ENCODE measurements at regions not wholly inside any gene's neighbourhood (a gene's known extent, or its start where the extent isn't known, plus 50 kb on each side); places are given as distances from the start of the nearest gene placed in this dataset.
"Not testable (repeated sequence)": the region's sequence is repeated elsewhere in the genome, so short reads cannot be mapped to it uniquely, and the experiment has no call there.

DNA sequence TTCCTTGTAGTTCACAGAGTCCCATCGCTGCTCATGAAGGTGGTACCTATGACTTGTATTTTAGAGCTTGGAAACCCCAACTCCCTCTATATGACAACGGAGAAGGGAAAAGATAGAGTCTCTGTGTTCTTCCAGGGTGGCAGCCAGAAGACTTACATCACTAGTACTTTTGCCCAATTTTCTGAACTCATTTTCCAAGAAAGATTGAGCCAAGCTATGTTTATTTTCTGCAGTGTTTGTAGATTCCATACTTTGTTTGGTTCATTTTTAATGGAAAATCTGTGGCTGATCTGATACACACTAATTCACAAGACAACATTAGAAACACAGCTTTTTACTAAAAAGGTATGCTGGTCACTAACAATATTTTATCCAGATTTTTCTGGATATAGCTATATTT, 60.2 kb upstream of the ATP5MC3 start:
- intact Hi-C loops (cut with DNase I), result no loop called here
- no peak for DNase-seq
- H3K27ac ChIP-seq, result no peak overlapping the region
- no peaks in the 10 kb centered on the region for H3K4me1 ChIP-seq (replicated peaks in 1 of 2)
- H3K9me3 ChIP-seq (replicated peaks in 1 of 3), result no peaks in the 10 kb centered on the region
- H3K27me3 ChIP-seq, result peaks cover 7% of the 10 kb centered on the region
- TF ChIP-seq, protein P1, sequence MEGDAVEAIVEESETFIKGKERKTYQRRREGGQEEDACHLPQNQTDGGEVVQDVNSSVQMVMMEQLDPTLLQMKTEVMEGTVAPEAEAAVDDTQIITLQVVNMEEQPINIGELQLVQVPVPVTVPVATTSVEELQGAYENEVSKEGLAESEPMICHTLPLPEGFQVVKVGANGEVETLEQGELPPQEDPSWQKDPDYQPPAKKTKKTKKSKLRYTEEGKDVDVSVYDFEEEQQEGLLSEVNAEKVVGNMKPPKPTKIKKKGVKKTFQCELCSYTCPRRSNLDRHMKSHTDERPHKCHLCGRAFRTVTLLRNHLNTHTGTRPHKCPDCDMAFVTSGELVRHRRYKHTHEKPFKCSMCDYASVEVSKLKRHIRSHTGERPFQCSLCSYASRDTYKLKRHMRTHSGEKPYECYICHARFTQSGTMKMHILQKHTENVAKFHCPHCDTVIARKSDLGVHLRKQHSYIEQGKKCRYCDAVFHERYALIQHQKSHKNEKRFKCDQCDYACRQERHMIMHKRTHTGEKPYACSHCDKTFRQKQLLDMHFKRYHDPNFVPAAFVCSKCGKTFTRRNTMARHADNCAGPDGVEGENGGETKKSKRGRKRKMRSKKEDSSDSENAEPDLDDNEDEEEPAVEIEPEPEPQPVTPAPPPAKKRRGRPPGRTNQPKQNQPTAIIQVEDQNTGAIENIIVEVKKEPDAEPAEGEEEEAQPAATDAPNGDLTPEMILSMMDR (IDR thresholded peaks at IDR 0.05), result no peak
- TF ChIP-seq POLR2A (IDR thresholded peaks at IDR 0.05), result no peak
- 82 to 87% (median 83%) methylated on average over 2 of the region's 2 CpGs for WGBS, 4 donors
- H3K4me3 ChIP-seq, result no peak overlapping the region
- no peaks in the 10 kb centered on the region for H3K36me3 ChIP-seq (replicated peaks in 1 of 2)

DNA sequence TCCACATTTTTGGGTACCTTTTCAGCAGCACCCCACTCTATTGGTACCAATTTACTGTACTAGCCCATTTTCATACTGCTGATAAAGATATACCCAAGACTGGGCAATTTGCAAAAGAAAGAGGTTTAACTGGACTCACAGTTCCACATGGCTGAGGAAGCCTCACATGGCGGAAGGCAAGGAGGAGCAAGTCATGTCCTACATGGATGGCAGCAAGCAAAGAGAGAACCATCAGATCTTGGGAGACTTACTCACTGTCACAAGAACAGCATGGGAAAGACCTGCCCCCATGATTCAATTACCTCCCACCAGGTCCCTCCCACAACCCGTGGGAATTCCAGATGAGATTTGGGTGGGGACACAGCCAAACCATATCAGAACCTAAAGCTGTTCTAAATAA, 58.5 kb upstream of the ATP5MC3 start:
- H3K4me1 ChIP-seq (replicated peaks in 1 of 2); H3K27ac ChIP-seq; DNase-seq; H3K27me3 ChIP-seq; H3K36me3 ChIP-seq (replicated peaks in 1 of 2); H3K4me3 ChIP-seq; intact Hi-C loops (cut with DNase I); H3K9me3 ChIP-seq (replicated peaks in 1 of 3): not testable (repeated sequence)
- WGBS, 4 donors, result 91 to 94% (median 93%) methylated on average over 2 of the region's 2 CpGs

DNA sequence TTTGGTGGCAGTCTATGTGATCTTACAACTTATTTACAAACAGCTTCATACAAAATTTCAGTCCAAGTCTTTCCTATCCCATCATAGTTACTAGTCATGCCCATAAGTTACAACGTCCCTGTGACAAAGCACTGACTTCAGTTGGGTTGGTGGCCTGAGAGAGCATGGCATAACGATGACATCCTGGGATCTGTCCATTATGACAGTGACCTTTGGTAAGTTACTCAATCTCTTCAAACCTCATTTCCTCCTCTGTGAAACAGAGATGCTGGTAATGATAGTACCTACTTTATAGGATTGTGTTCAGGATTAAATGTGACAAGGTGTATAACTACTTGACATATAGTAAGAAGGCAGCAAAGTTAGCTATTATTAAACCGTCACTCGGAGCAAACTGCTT, 55.4 kb upstream of the ATP5MC3 start:
- Histone ChIP-seq H3K9me3 (replicated peaks in 1 of 3) (no peaks in the 10 kb centered on the region), H3K36me3 (replicated peaks in 1 of 2) (no peaks in the 10 kb centered on the region), H3K4me1 (replicated peaks in 1 of 2) (no peaks in the 10 kb centered on the region), H3K4me3 (no peak overlapping the region), H3K27ac (no peak overlapping the region), H3K27me3 (no peaks in the 10 kb centered on the region)
- 73 to 78% (median 74%) methylated on average over 4 of the region's 4 CpGs for WGBS, 4 donors
- intact Hi-C loops (cut with DNase I), result no loop called here
- no peak for TF ChIP-seq POLR2A (IDR thresholded peaks at IDR 0.05)
- TF ChIP-seq, protein P1 (IDR thresholded peaks at IDR 0.05), result no peak
- no peak for DNase-seq

DNA sequence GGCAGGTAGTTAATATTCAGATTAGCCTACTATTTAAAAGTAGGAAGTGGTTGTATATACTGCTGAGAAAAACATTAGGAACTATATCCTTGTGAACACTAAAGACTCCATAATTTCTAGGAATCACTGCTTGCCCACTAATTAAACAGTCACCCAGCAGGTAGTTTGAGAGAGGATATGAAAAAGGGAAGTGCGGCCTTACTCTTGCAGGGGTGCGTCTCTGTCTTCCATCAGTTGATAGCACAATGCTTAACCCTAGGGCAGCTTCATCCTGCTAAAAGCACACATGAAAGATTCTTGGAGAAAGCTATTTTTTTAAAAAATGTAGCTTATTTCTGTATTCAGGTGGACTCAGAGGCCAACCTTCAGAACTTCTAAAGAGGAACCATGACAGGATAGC, 53.1 kb upstream of the ATP5MC3 start:
- no peaks in the 10 kb centered on the region for H3K9me3 ChIP-seq (replicated peaks in 1 of 3)
- 68 to 70% (median 70%) methylated on average over 2 of the region's 2 CpGs for WGBS, 4 donors
- H3K27me3 ChIP-seq, result no peaks in the 10 kb centered on the region
- H3K4me1 ChIP-seq (replicated peaks in 1 of 2), result no peaks in the 10 kb centered on the region
- intact Hi-C loops (cut with DNase I), result no loop called here
- H3K27ac ChIP-seq, result no peak overlapping the region
- H3K4me3 ChIP-seq, result no peak overlapping the region
- DNase-seq, result no peak
- no peaks in the 10 kb centered on the region for H3K36me3 ChIP-seq (replicated peaks in 1 of 2)
- no peak for TF ChIP-seq POLR2A (IDR thresholded peaks at IDR 0.05)
- TF ChIP-seq, protein P1 (IDR thresholded peaks at IDR 0.05), result no peak

DNA sequence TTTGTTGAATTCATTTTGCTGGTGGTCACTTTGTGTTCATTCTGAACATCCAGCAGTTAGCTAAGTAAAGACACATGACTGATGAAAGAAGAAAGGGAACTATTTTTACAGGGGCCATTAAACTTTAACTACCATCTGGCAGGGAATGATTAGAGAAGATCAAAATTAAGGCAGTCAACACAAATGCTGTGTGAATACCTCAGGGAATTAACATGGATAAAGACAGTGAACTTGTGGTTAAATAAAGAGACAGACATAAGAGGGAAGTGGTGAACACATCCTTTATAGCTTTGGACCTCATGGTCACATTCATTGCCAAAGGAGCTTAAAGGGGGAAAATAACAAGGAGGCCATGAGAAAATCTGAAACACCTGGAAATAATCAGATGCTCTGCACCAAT, 52.6 kb upstream of the ATP5MC3 start:
- no peaks in the 10 kb centered on the region for H3K9me3 ChIP-seq (replicated peaks in 1 of 3)
- H3K27me3 ChIP-seq, result no peaks in the 10 kb centered on the region
- no peaks in the 10 kb centered on the region for H3K36me3 ChIP-seq (replicated peaks in 1 of 2)
- no peak overlapping the region for H3K4me3 ChIP-seq
- no peak overlapping the region for H3K27ac ChIP-seq
- TF ChIP-seq POLR2A (IDR thresholded peaks at IDR 0.05), result no peak
- TF ChIP-seq, protein P1 (IDR thresholded peaks at IDR 0.05), result no peak
- intact Hi-C loops (cut with DNase I), result no loop called here
- no peak for DNase-seq
- H3K4me1 ChIP-seq (replicated peaks in 1 of 2), result no peaks in the 10 kb centered on the region
